Lower leg skin (tissue), 4 donors: ENCODE measurements at regions not wholly inside any gene's neighbourhood (a gene's known extent, or its start where the extent isn't known, plus 50 kb on each side); places are given as distances from the start of the nearest gene placed in this dataset.

Experiments used
- DNase-seq, 2 donors: peaks; one replicate each; pipeline ENCODE4 v3.0.0-alpha.2; 2019; ENCODE audit warnings: low spot score in 2 of 2
- H3K4me3 ChIP-seq: fragments of 200-600 bp; sonication (generic); 2 replicates; pipeline ENCODE4 v1.5.1; 2017; ENCODE audit warnings: mild to moderate bottlenecking, low read depth; ENCODE audit not compliant: poor library complexity, severe bottlenecking
- CTCF ChIP-seq, 3 donors: fragments of 450-650 bp; IDR thresholded peaks; one replicate each; pipeline ENCODE4 v1.5.1; 2016; ENCODE audit warnings: antibody characterized with exemption in 3 of 3, mild to moderate bottlenecking in 3 of 3, moderate library complexity in 2 of 3
- POLR2A ChIP-seq, 2 donors: fragments of 450-650 bp; IDR thresholded peaks; one replicate each; pipeline ENCODE4 v1.6.1; 2016 to 2017; ENCODE audit warnings: antibody characterized with exemption in 2 of 2, mild to moderate bottlenecking in 1 of 2, moderate library complexity in 1 of 2
- WGBS, 2 donors: methylation state at CpG; one replicate each; pipeline ENCODE4 v1.1.5; 2018; 5-methylcytosine and 5-hydroxymethylcytosine counted together
- intact Hi-C: fragments of 100-400 bp; cut with DNase I; formaldehyde crosslinking; loops from one replicate; pipeline ENCODE4 v1.15.0; 2023; ENCODE audit warnings: low total_unique reads

GRCh38 chr10:107689323-107689722, 524.8 kb upstream of the SORCS1 start:
- intact Hi-C loops: no loop called here
- H3K4me3 ChIP-seq: no peak overlapping the region
- TF ChIP-seq POLR2A (IDR thresholded peaks at IDR 0.05) (no peak), CTCF (IDR thresholded peaks at IDR 0.05) (no peak)
- no peak for DNase-seq
- WGBS, 2 donors: 73 to 81% methylated on average over 2 of the region's 2 CpGs

- 81 to 87% methylated on average over 2 of the region's 2 CpGs for WGBS, 2 donors
- intact Hi-C loops: no loop called here
Observed at GRCh38 chr10:107687701-107688100, 523.2 kb upstream of the SORCS1 start.

GRCh38 chr10:107686095-107686494, 521.6 kb upstream of the SORCS1 start:
- intact Hi-C loops: no loop called here
- no peak for TF ChIP-seq CTCF (IDR thresholded peaks at IDR 0.05)
- no peak for TF ChIP-seq POLR2A (IDR thresholded peaks at IDR 0.05)
- WGBS, 2 donors: 67% methylated on average over 3 of the region's 3 CpGs
- H3K4me3 ChIP-seq: no peak overlapping the region
- DNase-seq: peak in 1 of 2 donors; percentile 17

More at GRCh38 chr10:107687701-107688100, 523.2 kb upstream of the SORCS1 start:
- TF ChIP-seq POLR2A (IDR thresholded peaks at IDR 0.05) (no peak), CTCF (IDR thresholded peaks at IDR 0.05) (no peak)
- H3K4me3 ChIP-seq: no peak overlapping the region
- DNase-seq: no peak

GRCh38 chr10:107671960-107672359, 507.5 kb upstream of the SORCS1 start:
- DNase-seq: no peak
- no peak overlapping the region for H3K4me3 ChIP-seq
- TF ChIP-seq CTCF (IDR thresholded peaks at IDR 0.05) (no peak), POLR2A (IDR thresholded peaks at IDR 0.05) (no peak)
- intact Hi-C loops: no loop called here

- no peak overlapping the region for H3K4me3 ChIP-seq
- TF ChIP-seq CTCF (IDR thresholded peaks at IDR 0.05): no peak
- no peak for TF ChIP-seq POLR2A (IDR thresholded peaks at IDR 0.05)
- intact Hi-C loops: no loop called here
- WGBS, 2 donors: 47 to 58% methylated on average over 5 of the region's 5 CpGs
- DNase-seq: no peak
Observed at GRCh38 chr10:107666214-107666613, 501.7 kb upstream of the SORCS1 start.

GRCh38 chr10:107665459-107665858, 501.0 kb upstream of the SORCS1 start:
- 87 to 92% methylated on average over 4 of the region's 4 CpGs for WGBS, 2 donors
- H3K4me3 ChIP-seq: no peak overlapping the region
- TF ChIP-seq CTCF (IDR thresholded peaks at IDR 0.05) (no peak), POLR2A (IDR thresholded peaks at IDR 0.05) (no peak)
- DNase-seq: no peak
- intact Hi-C loops: no loop called here
